VCaP (cell line): ENCODE measurements at regions not wholly inside any gene's neighbourhood (a gene's known extent, or its start where the extent isn't known, plus 50 kb on each side); places are given as distances from the start of the nearest gene placed in this dataset.
"Not testable (repeated sequence)": the region's sequence is repeated elsewhere in the genome, so short reads cannot be mapped to it uniquely, and the experiment has no call there.

Experiments used
- H3K27ac ChIP-seq: fragments of 450-650 bp; 2 replicates; pipeline ENCODE4 v1.5.1; 2017
- CTCF ChIP-seq: fragments of 450-650 bp; conservative IDR thresholded peaks from 2 replicates; pipeline ENCODE4 v1.5.1; 2017; ENCODE audit warnings: mild to moderate bottlenecking, moderate library complexity

- TF ChIP-seq CTCF = no peak
- no peak overlapping the region for H3K27ac ChIP-seq
These were observed 302.7 kb upstream of the ID2 start for GRCh38 chr2:8379128-8379527.

- no peak overlapping the region for H3K27ac ChIP-seq
- no peak for TF ChIP-seq CTCF
These were observed 302.3 kb upstream of the ID2 start for GRCh38 chr2:8379549-8379948.

- no peak overlapping the region for H3K27ac ChIP-seq
- no peak for TF ChIP-seq CTCF
These were observed 301.8 kb upstream of the ID2 start for GRCh38 chr2:8380026-8380425.

- no peak for TF ChIP-seq CTCF
- H3K27ac ChIP-seq = no peak overlapping the region
These were observed 301.3 kb upstream of the ID2 start for GRCh38 chr2:8380566-8380965.

GRCh38 chr2:8382485-8382884 is 299.4 kb upstream of the ID2 start:
- TF ChIP-seq CTCF = no peak
- H3K27ac ChIP-seq = no peak overlapping the region

GRCh38 chr2:8386748-8387147 is 295.1 kb upstream of the ID2 start:
- H3K27ac ChIP-seq = not testable (repeated sequence)

GRCh38 chr2:8388781-8389180 is 293.1 kb upstream of the ID2 start:
- H3K27ac ChIP-seq = no peak overlapping the region
- no peak for TF ChIP-seq CTCF

- no peak for TF ChIP-seq CTCF
- no peak overlapping the region for H3K27ac ChIP-seq
These were observed 292.3 kb upstream of the ID2 start for GRCh38 chr2:8389431-8390108.
